Retinal pigment epithelial cell (primary cell): ENCODE measurements at regions not wholly inside any gene's neighbourhood (a gene's known extent, or its start where the extent isn't known, plus 50 kb on each side); places are given as distances from the start of the nearest gene placed in this dataset.

ENCODE experiments used
- DNase-seq: peaks from one replicate; pipeline ENCODE4 v3.0.0-alpha.2; 2010; ENCODE audit warnings: low read depth
- H3K4me3 ChIP-seq: 2 replicates; pipeline ENCODE4 v1.5.1; 2011; ENCODE audit warnings: mild to moderate bottlenecking, low read length, control low read depth, moderate library complexity
- CTCF ChIP-seq: conservative IDR thresholded peaks from 2 replicates; pipeline ENCODE4 v1.5.1; 2011; ENCODE audit warnings: low read depth, low read length, control low read depth, inconsistent platforms

GRCh38 chr3:109387201-109387600, 49.9 kb upstream of the DPPA4 start:
- H3K4me3 ChIP-seq, result no peak overlapping the region
- DNase-seq, result no peak
- TF ChIP-seq CTCF, result no peak
